Heart left ventricle (tissue), 13 donors: ENCODE measurements at regions not wholly inside any gene's neighbourhood (a gene's known extent, or its start where the extent isn't known, plus 50 kb on each side); places are given as distances from the start of the nearest gene placed in this dataset.

Experiments used
- CTCF ChIP-seq, 12 donors: fragments of 200-600 bp; sonication (generic) in 4 of 12; IDR thresholded peaks; one replicate each; pipeline versions ENCODE4 v1.5.0 to v1.8.0; 2018 to 2022; ENCODE audit warnings: antibody characterized with exemption in 12 of 12, mild to moderate bottlenecking in 5 of 12
- POLR2A ChIP-seq, 2 donors: fragments of 450-650 bp; IDR thresholded peaks; one replicate each; pipeline ENCODE4 v1.6.1; 2017; ENCODE audit warnings: antibody characterized with exemption in 2 of 2, mild to moderate bottlenecking in 2 of 2, moderate library complexity in 2 of 2
- donor health status: ischemic (EF 13 %, LVEDD 7.1; RV severe dilation, severe dysfunction).
- donor health status: DM: no; HTN: yes; CAD: no.
- donor health status: DM: no; HTN: no; CAD: no.
- donor health status: ischemic (EF 25% LVEDD 6.9; RV normal size, moderate dysfunction).
- donor health status: ischemic (EF 25% LVEDD 5.7; RV mildly dilated, moderate dysfunction).
- donor health status: ischemic (EF 35%, LVEDD 5.7; RV mildly dilated, moderate dysfunction).
- donor health status: nonischemic (EF 11% LVEDD 7.7; RV severe dilation, severe dysfunction).
- donor health status: DM: yes; HTN: yes; CAD: no.
- donor health status: PGD.
- donor health status: ischemic (EF 29% LVEDD 5.4; RV normal size, mild dysfunction).
- donor health status: nonischemic (EF 23%, LVEDD 6.1; RV moderate dilation, normal function).

GRCh38 chr13:66069570-66069969 is 1160.6 kb downstream of the PCDH9 start:
- TF ChIP-seq CTCF (IDR thresholded peaks at IDR 0.05) (no peak), POLR2A (IDR thresholded peaks at IDR 0.05) (no peak)
